Left ventricle myocardium inferior (tissue), 1 donor: ENCODE measurements at regions not wholly inside any gene's neighbourhood (a gene's known extent, or its start where the extent isn't known, plus 50 kb on each side); places are given as distances from the start of the nearest gene placed in this dataset.

Experiments used
- DNase-seq: peaks from one replicate; pipeline ENCODE4 v3.0.0-alpha.2; 2020
- H3K27ac ChIP-seq: fragments of 200-600 bp; replicated peaks from 2 replicates; pipeline ENCODE4 v1.8.0; 2021
- H3K27me3 ChIP-seq: fragments of 200-600 bp; 2 replicates; pipeline ENCODE4 v1.8.0; 2021; ENCODE audit warnings: low read depth
- H3K36me3 ChIP-seq: fragments of 200-600 bp; 2 replicates; pipeline ENCODE4 v1.8.0; 2021
- H3K4me1 ChIP-seq: fragments of 200-600 bp; 2 replicates; pipeline ENCODE4 v1.8.0; 2021
- H3K4me3 ChIP-seq: fragments of 200-600 bp; 2 replicates; pipeline ENCODE4 v1.8.0; 2021; ENCODE audit warnings: mild to moderate bottlenecking, moderate library complexity
- H3K9me3 ChIP-seq: fragments of 200-600 bp; replicated peaks from 2 replicates; pipeline ENCODE4 v1.8.0; 2021
- CTCF ChIP-seq: fragments of 200-600 bp; IDR thresholded peaks from 2 replicates; pipeline ENCODE4 v1.8.0; 2021; ENCODE audit warnings: antibody characterized with exemption, mild to moderate bottlenecking, borderline replicate concordance
- intact Hi-C: fragments of 100-400 bp; cut with micrococcal nuclease; formaldehyde crosslinking; loops from one replicate; pipeline ENCODE4 v1.11.0; 2022
- donor health status: DM: no; HTN: yes; CAD: no; lungs with severe emphysema.

- no peaks in the 10 kb centered on the region for H3K9me3 ChIP-seq
- no peaks in the 10 kb centered on the region for H3K36me3 ChIP-seq
- no peaks in the 10 kb centered on the region for H3K27me3 ChIP-seq
- H3K4me3 ChIP-seq = no peak overlapping the region
- TF ChIP-seq CTCF = no peak
- no peak for DNase-seq
- no peaks in the 10 kb centered on the region for H3K4me1 ChIP-seq
- intact Hi-C loops = no loop called here
- H3K27ac ChIP-seq = no peak overlapping the region
Measured at GRCh38 chr13:29914581-29914980, 64.2 kb upstream of the UBL3 start.

GRCh38 chr13:29911781-29912418, 61.5 kb upstream of the UBL3 start:
- no peak overlapping the region for H3K4me3 ChIP-seq
- H3K27me3 ChIP-seq = no peaks in the 10 kb centered on the region
- no peak for DNase-seq
- no peaks in the 10 kb centered on the region for H3K4me1 ChIP-seq
- no peak overlapping the region for H3K27ac ChIP-seq
- no peak for TF ChIP-seq CTCF
- no peaks in the 10 kb centered on the region for H3K36me3 ChIP-seq
- no peaks in the 10 kb centered on the region for H3K9me3 ChIP-seq
- intact Hi-C loops = no loop called here

- no peak for TF ChIP-seq CTCF
- Histone ChIP-seq H3K9me3 (no peaks in the 10 kb centered on the region), H3K27me3 (no peaks in the 10 kb centered on the region), H3K4me3 (no peak overlapping the region), H3K36me3 (no peaks in the 10 kb centered on the region), H3K4me1 (no peaks in the 10 kb centered on the region), H3K27ac (no peak overlapping the region)
- intact Hi-C loops = no loop called here
- peak; percentile 20 for DNase-seq
Measured at GRCh38 chr13:29909975-29910674, 59.7 kb upstream of the UBL3 start.

- intact Hi-C loops = no loop called here
- DNase-seq = no peak
- no peaks in the 10 kb centered on the region for H3K9me3 ChIP-seq
- no peak overlapping the region for H3K27ac ChIP-seq
- no peak for TF ChIP-seq CTCF
- no peak overlapping the region for H3K4me3 ChIP-seq
- no peaks in the 10 kb centered on the region for H3K36me3 ChIP-seq
- no peaks in the 10 kb centered on the region for H3K27me3 ChIP-seq
- H3K4me1 ChIP-seq = no peaks in the 10 kb centered on the region
Measured at GRCh38 chr13:29909081-29909730, 58.8 kb upstream of the UBL3 start.

- no peaks in the 10 kb centered on the region for H3K27me3 ChIP-seq
- no peaks in the 10 kb centered on the region for H3K36me3 ChIP-seq
- no peaks in the 10 kb centered on the region for H3K4me1 ChIP-seq
- peak; percentile 48 for DNase-seq
- intact Hi-C loops = no loop called here
- H3K27ac ChIP-seq = no peak overlapping the region
- H3K4me3 ChIP-seq = no peak overlapping the region
- no peaks in the 10 kb centered on the region for H3K9me3 ChIP-seq
- no peak for TF ChIP-seq CTCF
Measured at GRCh38 chr13:29908416-29909080, 58.1 kb upstream of the UBL3 start.
